K562 (cell line): ENCODE measurements at regions not wholly inside any gene's neighbourhood (a gene's known extent, or its start where the extent isn't known, plus 50 kb on each side); places are given as distances from the start of the nearest gene placed in this dataset.

Experiments
- ATAC-seq: fragments of 200-7000 bp; cut with Tn5 transposase; 3 replicates; pipeline ENCODE4 v1.9.1; 2020; ENCODE audit warnings: moderate library complexity
- BruUV-seq: library from RNA; stranded (reverse); fragments of 400-500 nt; replicated peaks from 2 replicates; lab custom pipeline; 2021; lab: Mats Ljungman, UMichigan
- CTCF ChIA-PET: fragments of 300-600 bp; formaldehyde crosslinking; extraction: SDS; loops from one replicate; lab custom pipeline; 2021; ENCODE audit warnings: low intra/inter-chr PET ratio; lab: Yijun Ruan, JAX
- POLR2A ChIA-PET: fragments of 300-600, 350-650 bp; sonication (Branson Sonifier 250); formaldehyde crosslinking; extraction: SDS; loops from one replicate; lab custom pipeline; 2021; ENCODE audit warnings: antibody characterized with exemption, inconsistent platforms; lab: Yijun Ruan, JAX
- DNase-seq, 4 experiments: peaks; one replicate each; pipeline versions ENCODE4 v3.0.0 to v3.0.0-alpha.2; 2011 to 2018; ENCODE audit warnings: low spot score in 3 of 4, mixed read lengths in 3 of 4; ENCODE audit errors: extremely low read depth in 1 of 4
- FAIRE-seq: peaks from 2 replicates; lab custom pipeline; 2011; peaks lifted over from hg19 to GRCh38; lab: Jason Lieb, UNC
- H2AFZ ChIP-seq: 2 replicates; pipeline ENCODE4 v1.6.0; 2011; ENCODE audit warnings: low read depth, low read length, control low read depth, inconsistent platforms
- H3K27ac ChIP-seq: fragments of 200-600 bp; 3 replicates; pipeline ENCODE4 v1.8.0; 2011; ENCODE audit warnings: low read depth, mild to moderate bottlenecking, control low read depth, inconsistent platforms, low read length, moderate library complexity, mixed read lengths; ENCODE audit errors: extremely low read depth
- H3K27me3 ChIP-seq, 2 experiments: fragments of 300-600 bp in 1 of 2; 2 replicates in 1 of 2; 3 replicates in 1 of 2; pipeline versions ENCODE4 v1.6.0 to v1.8.0; 2011; ENCODE audit warnings: inconsistent platforms in 2 of 2, low read length in 2 of 2, mild to moderate bottlenecking in 1 of 2, mixed read lengths in 1 of 2, moderate library complexity in 1 of 2; ENCODE audit not compliant: control insufficient read depth in 2 of 2, insufficient read depth in 2 of 2
- H3K36me3 ChIP-seq: fragments of 300-600 bp; 3 replicates; pipeline ENCODE4 v1.8.0; 2011; ENCODE audit warnings: mild to moderate bottlenecking, low read length, inconsistent platforms; ENCODE audit not compliant: control insufficient read depth, insufficient read depth
- H3K4me1 ChIP-seq, 2 experiments: fragments of 200-600 bp in 1 of 2; replicated peaks in 1 of 2; 2 replicates in 1 of 2; 3 replicates in 1 of 2; pipeline versions ENCODE4 v1.5.1 to v1.8.0; 2011; ENCODE audit warnings: inconsistent platforms in 2 of 2, low read length in 2 of 2, mild to moderate bottlenecking in 1 of 2, mixed read lengths in 1 of 2, moderate library complexity in 1 of 2; ENCODE audit not compliant: control insufficient read depth in 2 of 2, insufficient read depth in 2 of 2
- H3K4me2 ChIP-seq: 2 replicates; pipeline ENCODE4 v1.6.1; 2011; ENCODE audit warnings: low read length, control low read depth, inconsistent platforms, mixed read lengths; ENCODE audit not compliant: insufficient read depth
- H3K4me3 ChIP-seq: fragments of 200-600 bp; sonication (generic), shearing (Covaris generic); 2 replicates; pipeline ENCODE4 v1.5.1; 2016; ENCODE audit warnings: control low read depth, inconsistent platforms
- H3K79me2 ChIP-seq: fragments of 200-600 bp; 3 replicates; pipeline ENCODE4 v1.8.0; 2011; ENCODE audit warnings: low read length, inconsistent platforms; ENCODE audit not compliant: control insufficient read depth, insufficient read depth
- H3K9ac ChIP-seq, 2 experiments: 2 replicates each; pipeline versions ENCODE4 v1.6.0 to v1.6.1; 2011; ENCODE audit warnings: low read depth in 2 of 2, low read length in 2 of 2, control low read depth in 1 of 2, inconsistent platforms in 1 of 2, mild to moderate bottlenecking in 1 of 2, mixed read lengths in 1 of 2; ENCODE audit not compliant: insufficient read depth in 1 of 2
- H3K9me1 ChIP-seq: one replicate; pipeline ENCODE4 v1.6.0; 2011; ENCODE audit warnings: inconsistent platforms, mild to moderate bottlenecking, low read length, moderate library complexity; ENCODE audit not compliant: control insufficient read depth, insufficient read depth
- H3K9me3 ChIP-seq: replicated peaks from 2 replicates; pipeline ENCODE4 v1.5.1; 2011; ENCODE audit warnings: low read depth, low read length, inconsistent platforms; ENCODE audit not compliant: control insufficient read depth, insufficient read depth
- H4K20me1 ChIP-seq: replicated peaks from 2 replicates; pipeline ENCODE4 v1.6.1; 2011; ENCODE audit warnings: low read length, inconsistent platforms, mixed read lengths; ENCODE audit not compliant: control insufficient read depth, insufficient read depth
- ARID2 ChIP-seq: fragments of 450-650 bp; IDR thresholded peaks from 2 replicates; pipeline ENCODE4 v1.6.1; 2017; ENCODE audit warnings: antibody characterized with exemption, mild to moderate bottlenecking
- ATF4 ChIP-seq: fragments of 450-650 bp; formaldehyde crosslinking; IDR thresholded peaks from 2 replicates; pipeline ENCODE4 v1.4.0; 2022; ENCODE audit warnings: mild to moderate bottlenecking, moderate library complexity
- C11orf30 ChIP-seq: fragments of 450-650 bp; IDR thresholded peaks from 2 replicates; pipeline ENCODE4 v1.6.1; 2016; ENCODE audit warnings: low read depth, mild to moderate bottlenecking
- COPS2 ChIP-seq: fragments of 450-650 bp; conservative IDR thresholded peaks from 2 replicates; pipeline ENCODE4 v1.6.1; 2016; ENCODE audit warnings: mild to moderate bottlenecking, moderate library complexity
- CREB5 ChIP-seq: fragments of 250-450 bp; sonication (Bioruptor Pico); IDR thresholded peaks from 2 replicates; pipeline ENCODE4 v1.5.0; 2020; ENCODE audit warnings: mild to moderate bottlenecking
- DIDO1 ChIP-seq: fragments of 450-650 bp; IDR thresholded peaks from 2 replicates; pipeline ENCODE4 v1.6.1; 2016; ENCODE audit warnings: low read depth, missing biosample characterization, missing genetic modification characterization
- E2F1 ChIP-seq: sonication (generic); formaldehyde crosslinking; IDR thresholded peaks from 2 replicates; pipeline ENCODE4 v1.8.1; 2023; ENCODE audit warnings: mild to moderate bottlenecking, missing genetic modification reagents, moderate library complexity
- GATA2 ChIP-seq: sonication (generic); formaldehyde crosslinking; IDR thresholded peaks from 2 replicates; pipeline ENCODE4 v1.4.0; 2020; ENCODE audit warnings: mild to moderate bottlenecking, missing genetic modification reagents
- MAFG ChIP-seq: fragments of 450-650 bp; conservative IDR thresholded peaks from 2 replicates; pipeline ENCODE4 v1.6.1; 2016; ENCODE audit warnings: missing genetic modification characterization, missing compliant biosample characterization
- NCOA6 ChIP-seq: fragments of 450-650 bp; IDR thresholded peaks from 2 replicates; pipeline ENCODE4 v1.6.1; 2017; ENCODE audit warnings: mild to moderate bottlenecking
- PPARD ChIP-seq: fragments of 250-450 bp; sonication (Bioruptor Pico); IDR thresholded peaks from 2 replicates; pipeline ENCODE4 v1.8.0; 2022; ENCODE audit warnings: inconsistent platforms, mild to moderate bottlenecking, moderate library complexity
- RBFOX2 ChIP-seq: fragments of 200-400 bp; formaldehyde crosslinking; IDR thresholded peaks from 2 replicates; pipeline ENCODE4 v1.6.1; 2017; ENCODE audit warnings: low read depth, mild to moderate bottlenecking, low read length, moderate library complexity
- RBM34 ChIP-seq: fragments of 200-400 bp; formaldehyde crosslinking; IDR thresholded peaks from 2 replicates; pipeline ENCODE4 v1.6.1; 2018; ENCODE audit warnings: low read length, borderline replicate concordance; ENCODE audit not compliant: insufficient read depth
- RFX7 ChIP-seq: fragments of 250-450 bp; sonication (Bioruptor Pico); IDR thresholded peaks from 2 replicates; pipeline ENCODE4 v1.5.1; 2021; ENCODE audit warnings: mild to moderate bottlenecking
- SAP30 ChIP-seq: fragments of 200-600 bp; sonication (generic); IDR thresholded peaks from 2 replicates; pipeline ENCODE4 v1.6.1; 2012; ENCODE audit warnings: borderline replicate concordance, low read depth, mild to moderate bottlenecking, moderate library complexity, low read length, control low read depth, inconsistent platforms; ENCODE audit not compliant: insufficient read depth, poor library complexity, severe bottlenecking
- SIN3B ChIP-seq: fragments of 450-650 bp; IDR thresholded peaks from 2 replicates; pipeline ENCODE4 v1.6.1; 2017; ENCODE audit warnings: low read depth, mild to moderate bottlenecking, moderate library complexity
- ZBTB9 ChIP-seq: fragments of 450-650 bp; formaldehyde crosslinking; IDR thresholded peaks from 2 replicates; pipeline ENCODE4 v1.4.0; 2020; ENCODE audit warnings: mild to moderate bottlenecking, moderate library complexity
- ZFP1 ChIP-seq: fragments of 450-650 bp; formaldehyde crosslinking; IDR thresholded peaks from 2 replicates; pipeline ENCODE4 v1.4.0; 2020; ENCODE audit warnings: mild to moderate bottlenecking, mixed read lengths
- ZFX ChIP-seq: sonication (generic); formaldehyde crosslinking; IDR thresholded peaks from 2 replicates; pipeline ENCODE4 v1.8.0; 2022; ENCODE audit warnings: mild to moderate bottlenecking, missing genetic modification reagents, moderate library complexity
- ZNF354B ChIP-seq: fragments of 250-450 bp; sonication (Bioruptor Pico); IDR thresholded peaks from 2 replicates; pipeline ENCODE4 v1.4.0; 2020
- WGBS: fragments of 100-300 bp; shearing (Covaris generic); methylation state at CpG from one replicate; pipeline ENCODE4 v1.1.6; 2016; ENCODE audit warnings: low coverage, mixed read lengths; ENCODE audit not compliant: insufficient coverage; ENCODE audit errors: missing lambda C conversion rate; 5-methylcytosine and 5-hydroxymethylcytosine counted together
- in situ Hi-C: fragments of 300-500 bp; cut with MboI; formaldehyde crosslinking; loops from 4 replicates; pipeline ENCODE4 v1.15.0; 2018; ENCODE audit warnings: inconsistent platforms, mixed read lengths
- intact Hi-C: fragments of 100-400 bp; cut with micrococcal nuclease; formaldehyde crosslinking; loops from 2 replicates; pipeline ENCODE4 v1.14.2; 2022

- no peak for TF ChIP-seq PPARD (CRISPR knock-in tag)
- TF ChIP-seq ATF4 (CRISPR knock-in tag) = no peak
- TF ChIP-seq C11orf30 = no peak
- TF ChIP-seq NCOA6 = no peak
- TF ChIP-seq SIN3B = no peak
Measured at GRCh38 chr4:179272282-179272681, 1830.0 kb upstream of the AGA start (continued).

GRCh38 chr4:179278647-179279046 is 1836.4 kb upstream of the AGA start:
- no TSS peak for BruUV-seq
- Histone ChIP-seq H3K4me1 (no peaks in the 10 kb centered on the region), H3K27ac (no peak overlapping the region), H3K9ac (no peak overlapping the region), H3K4me3 (no peak overlapping the region), H3K79me2 (no peaks in the 10 kb centered on the region), H3K27me3 (no peaks in the 10 kb centered on the region), H4K20me1 (no peaks in the 10 kb centered on the region), H3K9me3 (no peaks in the 10 kb centered on the region; the same call in 1 of the 2 replicates), H3K36me3 (no peaks in the 10 kb centered on the region), H3K9me1 (no peaks in the 10 kb centered on the region), H2AFZ (no peak overlapping the region), H3K4me2 (no peak overlapping the region)
- ChIA-PET CTCF (no interaction called here), POLR2A (no interaction called here)
- no peak for FAIRE-seq
- TF ChIP-seq RBFOX2 (no peak), CREB5 (no peak), RBM34 (no peak), ARID2 (no peak), GATA2 (CRISPR knock-in tag) (no peak), COPS2 (no peak), ZFX (CRISPR knock-in tag) (no peak), ZBTB9 (CRISPR knock-in tag) (no peak), E2F1 (CRISPR knock-in tag) (no peak), SAP30 (no peak), DIDO1 (tag) (no peak), RFX7 (no peak), ZFP1 (CRISPR knock-in tag) (no peak), ZNF354B (CRISPR knock-in tag) (no peak), MAFG (tag) (no peak)
- DNase-seq = no peak
- intact Hi-C loops = no loop called here
- in situ Hi-C loops = no loop called here
- WGBS = 0% methylated on average over 2 of the region's 2 CpGs
- no peak for ATAC-seq
